ENCODE measurements at regions not wholly inside any gene's neighbourhood (a gene's known extent, or its start where the extent isn't known, plus 50 kb on each side); places are given as distances from the start of the nearest gene placed in this dataset.
"Not testable (repeated sequence)": the region's sequence is repeated elsewhere in the genome, so short reads cannot be mapped to it uniquely, and the experiment has no call there.

- H3K4me1 ChIP-seq, result no peaks in the 10 kb centered on the region
- TF ChIP-seq CTCF (IDR thresholded peaks at IDR 0.05), result no peak
- H3K27me3 ChIP-seq, result no peaks in the 10 kb centered on the region
- intact Hi-C loops (cut with DNase I), result loop anchor here (10.0 kb wide), 1 partner anchor 61 kb away; no protein-coding TSS in a partner anchor
- H3K36me3 ChIP-seq, result no peaks in the 10 kb centered on the region
- H3K4me3 ChIP-seq, result no peak overlapping the region
- no peaks in the 10 kb centered on the region for H3K9me3 ChIP-seq
- no peak for DNase-seq (ENCODE audit: low spot score in 2 of 2)
- no peak overlapping the region for H3K27ac ChIP-seq
Measured at GRCh38 chr17:54373970-54374369, 526.7 kb upstream of the TOM1L1 start.

- H3K27me3 ChIP-seq; H3K36me3 ChIP-seq; H3K27ac ChIP-seq; H3K4me3 ChIP-seq; H3K9me3 ChIP-seq; H3K4me1 ChIP-seq; DNase-seq (ENCODE audit: low spot score in 2 of 2): not testable (repeated sequence)
- intact Hi-C loops (cut with DNase I), result loop anchor here (10.0 kb wide), 1 partner anchor 58 kb away; no protein-coding TSS in a partner anchor
Measured at GRCh38 chr17:54376409-54376808, 524.2 kb upstream of the TOM1L1 start.

- no peak overlapping the region for H3K27ac ChIP-seq
- no peaks in the 10 kb centered on the region for H3K36me3 ChIP-seq
- H3K4me1 ChIP-seq, result no peaks in the 10 kb centered on the region
- no peak for DNase-seq (ENCODE audit: low spot score in 2 of 2)
- no peak overlapping the region for H3K4me3 ChIP-seq
- no peaks in the 10 kb centered on the region for H3K27me3 ChIP-seq
- no peak for TF ChIP-seq CTCF (IDR thresholded peaks at IDR 0.05)
- no peaks in the 10 kb centered on the region for H3K9me3 ChIP-seq
- intact Hi-C loops (cut with DNase I), result no loop called here
Measured at GRCh38 chr17:54381482-54381881, 519.2 kb upstream of the TOM1L1 start.

- Histone ChIP-seq H3K9me3 (no peaks in the 10 kb centered on the region), H3K27ac (no peak overlapping the region), H3K4me1 (no peaks in the 10 kb centered on the region), H3K36me3 (no peaks in the 10 kb centered on the region), H3K27me3 (no peaks in the 10 kb centered on the region), H3K4me3 (no peak overlapping the region)
- intact Hi-C loops (cut with DNase I), result no loop called here
- no peak for DNase-seq (ENCODE audit: low spot score in 2 of 2)
- no peak for TF ChIP-seq CTCF (IDR thresholded peaks at IDR 0.05)
Measured at GRCh38 chr17:54404259-54404658, 496.4 kb upstream of the TOM1L1 start.

GRCh38 chr17:54405826-54406225 is 494.8 kb upstream of the TOM1L1 start:
- H3K27me3 ChIP-seq, result no peaks in the 10 kb centered on the region
- H3K27ac ChIP-seq, result no peak overlapping the region
- TF ChIP-seq CTCF (IDR thresholded peaks at IDR 0.05), result no peak
- intact Hi-C loops (cut with DNase I), result no loop called here
- H3K4me1 ChIP-seq, result no peaks in the 10 kb centered on the region
- no peaks in the 10 kb centered on the region for H3K36me3 ChIP-seq
- no peak overlapping the region for H3K4me3 ChIP-seq
- no peak for DNase-seq (ENCODE audit: low spot score in 2 of 2)
- H3K9me3 ChIP-seq, result no peaks in the 10 kb centered on the region

GRCh38 chr17:54408731-54409130 is 491.9 kb upstream of the TOM1L1 start:
- H3K27ac ChIP-seq, result no peak overlapping the region
- no peaks in the 10 kb centered on the region for H3K36me3 ChIP-seq
- TF ChIP-seq CTCF (IDR thresholded peaks at IDR 0.05), result no peak
- no peaks in the 10 kb centered on the region for H3K4me1 ChIP-seq
- no peak overlapping the region for H3K4me3 ChIP-seq
- intact Hi-C loops (cut with DNase I), result no loop called here
- no peak for DNase-seq (ENCODE audit: low spot score in 2 of 2)
- no peaks in the 10 kb centered on the region for H3K27me3 ChIP-seq
- H3K9me3 ChIP-seq, result no peaks in the 10 kb centered on the region
